Breast epithelium (tissue), 4 donors: ENCODE measurements at regions not wholly inside any gene's neighbourhood (a gene's known extent, or its start where the extent isn't known, plus 50 kb on each side); places are given as distances from the start of the nearest gene placed in this dataset.
"Not testable (repeated sequence)": the region's sequence is repeated elsewhere in the genome, so short reads cannot be mapped to it uniquely, and the experiment has no call there.

ENCODE experiments used
- DNase-seq, 2 donors: peaks; one replicate each; pipeline ENCODE4 v3.0.0-alpha.2; 2019; ENCODE audit warnings: low spot score in 2 of 2
- H3K27ac ChIP-seq, 2 donors: fragments of 200-600 bp; sonication (generic) in 1 of 2; one replicate each; pipeline ENCODE4 v1.5.1; 2016 to 2019; ENCODE audit warnings: mild to moderate bottlenecking in 1 of 2
- H3K27me3 ChIP-seq, 2 donors: fragments of 200-600 bp; sonication (generic) in 1 of 2; one replicate each; pipeline versions ENCODE4 v1.5.1 to v1.6.0; 2017 to 2019; ENCODE audit warnings: control low read depth in 1 of 2, mild to moderate bottlenecking in 1 of 2
- H3K36me3 ChIP-seq: fragments of 200-600 bp; one replicate; pipeline ENCODE4 v1.5.1; 2019
- H3K4me1 ChIP-seq, 2 donors: fragments of 200-600 bp; sonication (generic); one replicate each; pipeline ENCODE4 v1.5.1; 2016 to 2019; ENCODE audit warnings: control low read depth in 1 of 2
- H3K4me3 ChIP-seq, 3 donors: fragments of 200-600 bp; sonication (generic); 1 replicate in 2 of 3; 2 replicates in 1 of 3; pipeline ENCODE4 v1.5.1; 2016 to 2019; ENCODE audit warnings: mild to moderate bottlenecking in 3 of 3, moderate library complexity in 2 of 3
- H3K9me3 ChIP-seq, 2 donors: fragments of 200-600 bp; sonication (generic) in 1 of 2; one replicate each; pipeline ENCODE4 v1.5.1; 2016 to 2019; ENCODE audit warnings: control low read depth in 1 of 2
- POLR2A ChIP-seq: fragments of 450-650 bp; IDR thresholded peaks from one replicate; pipeline ENCODE4 v1.6.1; 2016; ENCODE audit warnings: antibody characterized with exemption, mild to moderate bottlenecking, moderate library complexity
- POLR2AphosphoS5 ChIP-seq, 3 donors: sonication (generic); formaldehyde crosslinking; IDR thresholded peaks; one replicate each; pipeline ENCODE4 v1.6.1; 2017; ENCODE audit warnings: antibody characterized with exemption in 3 of 3
- intact Hi-C: fragments of 100-400 bp; cut with DNase I; formaldehyde crosslinking; loops from one replicate; pipeline ENCODE4 v1.15.1; 2023; ENCODE audit warnings: low total_unique reads
- TF ChIP-seq, protein P1 (sequence below), 3 donors: fragments of 450-650 bp; IDR thresholded peaks; one replicate each; pipeline ENCODE4 v1.5.1; 2016 to 2017; ENCODE audit warnings: antibody characterized with exemption in 3 of 3, mild to moderate bottlenecking in 3 of 3, moderate library complexity in 3 of 3

DNA sequence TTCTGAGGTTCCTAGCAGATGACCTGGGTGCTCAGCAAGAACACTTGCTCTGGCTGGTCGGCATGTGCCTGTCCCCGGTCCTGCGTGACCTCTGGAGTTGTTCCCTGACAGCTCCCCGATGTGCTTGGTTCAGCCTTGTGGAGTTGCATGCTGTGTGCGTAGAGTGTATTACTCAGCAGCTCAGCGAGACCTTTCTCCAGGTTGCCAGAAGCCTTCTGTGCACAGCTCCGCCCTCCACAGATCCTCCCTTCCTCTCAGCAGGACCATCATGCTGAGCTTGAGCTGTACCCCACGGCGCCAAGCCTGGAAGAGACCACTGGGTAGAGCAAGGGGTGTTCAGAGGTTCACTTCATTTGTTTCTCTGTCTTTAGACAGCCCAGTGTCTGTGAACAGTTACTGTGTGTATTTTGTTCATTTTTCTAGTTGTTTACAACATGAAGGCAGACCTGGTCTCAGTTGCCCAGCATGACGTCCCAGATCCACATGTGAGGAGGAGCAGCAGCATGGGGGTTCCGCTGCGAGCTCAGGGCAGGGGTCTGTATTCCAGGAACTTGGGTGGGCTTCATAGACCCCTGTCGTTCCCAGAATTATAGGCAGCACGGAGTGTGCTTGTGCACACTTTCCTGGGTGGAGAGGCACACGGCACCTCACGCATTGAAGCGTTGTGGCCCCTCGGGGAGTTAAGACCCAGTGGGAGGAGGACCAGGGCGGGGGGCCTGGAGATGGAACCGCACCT lies 148.6 kb downstream of the IGLL1 start:
- peaks cover 0 to 3% of the 10 kb centered on the region in 2 donors for H3K9me3 ChIP-seq
- intact Hi-C loops: no loop called here
- no peak for DNase-seq
- no peak overlapping the region for H3K27ac ChIP-seq
- H3K4me1 ChIP-seq: no peaks in the 10 kb centered on the region
- H3K27me3 ChIP-seq: no peaks in the 10 kb centered on the region
- no peak overlapping the region for H3K4me3 ChIP-seq
- no peaks in the 10 kb centered on the region for H3K36me3 ChIP-seq
- no peak for TF ChIP-seq POLR2AphosphoS5 (IDR thresholded peaks at IDR 0.05)
- TF ChIP-seq, protein P1, sequence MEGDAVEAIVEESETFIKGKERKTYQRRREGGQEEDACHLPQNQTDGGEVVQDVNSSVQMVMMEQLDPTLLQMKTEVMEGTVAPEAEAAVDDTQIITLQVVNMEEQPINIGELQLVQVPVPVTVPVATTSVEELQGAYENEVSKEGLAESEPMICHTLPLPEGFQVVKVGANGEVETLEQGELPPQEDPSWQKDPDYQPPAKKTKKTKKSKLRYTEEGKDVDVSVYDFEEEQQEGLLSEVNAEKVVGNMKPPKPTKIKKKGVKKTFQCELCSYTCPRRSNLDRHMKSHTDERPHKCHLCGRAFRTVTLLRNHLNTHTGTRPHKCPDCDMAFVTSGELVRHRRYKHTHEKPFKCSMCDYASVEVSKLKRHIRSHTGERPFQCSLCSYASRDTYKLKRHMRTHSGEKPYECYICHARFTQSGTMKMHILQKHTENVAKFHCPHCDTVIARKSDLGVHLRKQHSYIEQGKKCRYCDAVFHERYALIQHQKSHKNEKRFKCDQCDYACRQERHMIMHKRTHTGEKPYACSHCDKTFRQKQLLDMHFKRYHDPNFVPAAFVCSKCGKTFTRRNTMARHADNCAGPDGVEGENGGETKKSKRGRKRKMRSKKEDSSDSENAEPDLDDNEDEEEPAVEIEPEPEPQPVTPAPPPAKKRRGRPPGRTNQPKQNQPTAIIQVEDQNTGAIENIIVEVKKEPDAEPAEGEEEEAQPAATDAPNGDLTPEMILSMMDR (IDR thresholded peaks at IDR 0.05): no peak
- TF ChIP-seq POLR2A: no peak

DNA sequence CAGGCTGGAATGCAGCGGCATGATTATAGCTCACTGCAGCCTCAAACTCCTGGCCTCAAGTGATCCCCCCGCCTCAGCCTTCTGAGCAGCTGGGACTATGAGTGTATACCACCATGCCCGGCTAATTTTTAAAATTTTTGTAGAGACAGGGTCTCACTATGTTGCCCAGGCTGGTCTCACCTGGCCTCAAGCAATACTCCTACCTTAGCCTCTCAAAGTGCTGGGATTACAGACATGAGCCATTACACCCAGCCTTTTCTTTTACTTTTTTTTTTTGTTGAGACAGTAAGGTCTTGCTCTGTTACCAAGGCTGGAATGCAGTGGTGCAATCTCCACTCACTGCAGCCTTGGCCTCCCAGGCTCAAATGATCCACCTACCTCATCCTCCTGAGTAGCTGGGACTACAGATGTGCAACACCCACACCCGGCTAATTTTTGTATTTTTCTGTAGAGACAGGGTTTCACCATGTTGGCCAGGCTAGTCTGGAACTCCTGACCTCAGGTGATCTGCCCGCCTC lies 155.5 kb downstream of the IGLL1 start:
- H3K27me3 ChIP-seq, H3K27ac ChIP-seq, H3K9me3 ChIP-seq, H3K4me1 ChIP-seq, H3K4me3 ChIP-seq, intact Hi-C loops, H3K36me3 ChIP-seq, DNase-seq: not testable (repeated sequence)

DNA sequence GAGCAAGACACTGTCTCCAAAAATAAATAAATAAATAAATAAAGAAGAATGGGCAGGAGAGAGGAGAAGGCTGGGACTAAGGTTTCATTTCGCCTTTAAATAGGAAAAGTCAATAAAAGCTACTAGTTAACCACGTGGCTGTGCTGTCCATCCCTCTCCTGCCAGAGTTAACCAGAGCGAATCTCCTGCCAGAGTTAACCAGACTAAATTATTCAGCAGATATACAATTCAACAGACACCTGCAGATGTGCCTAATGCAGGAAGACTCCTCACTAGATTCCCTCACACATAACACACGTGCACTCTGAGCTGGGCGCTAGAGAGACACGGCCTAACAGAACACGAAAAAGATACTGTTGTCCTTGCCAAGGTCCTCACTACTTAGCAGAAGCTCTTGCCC lies 156.1 kb downstream of the IGLL1 start:
- H3K4me3 ChIP-seq: no peak overlapping the region
- no peak overlapping the region for H3K27ac ChIP-seq
- H3K36me3 ChIP-seq: no peaks in the 10 kb centered on the region
- H3K27me3 ChIP-seq: no peaks in the 10 kb centered on the region
- intact Hi-C loops: no loop called here
- H3K4me1 ChIP-seq: no peaks in the 10 kb centered on the region
- DNase-seq: no peak
- TF ChIP-seq, protein P1 (IDR thresholded peaks at IDR 0.05): no peak
- TF ChIP-seq POLR2A (no peak), POLR2AphosphoS5 (IDR thresholded peaks at IDR 0.05) (no peak)
- H3K9me3 ChIP-seq: peaks cover 0 to 3% of the 10 kb centered on the region in 2 donors

DNA sequence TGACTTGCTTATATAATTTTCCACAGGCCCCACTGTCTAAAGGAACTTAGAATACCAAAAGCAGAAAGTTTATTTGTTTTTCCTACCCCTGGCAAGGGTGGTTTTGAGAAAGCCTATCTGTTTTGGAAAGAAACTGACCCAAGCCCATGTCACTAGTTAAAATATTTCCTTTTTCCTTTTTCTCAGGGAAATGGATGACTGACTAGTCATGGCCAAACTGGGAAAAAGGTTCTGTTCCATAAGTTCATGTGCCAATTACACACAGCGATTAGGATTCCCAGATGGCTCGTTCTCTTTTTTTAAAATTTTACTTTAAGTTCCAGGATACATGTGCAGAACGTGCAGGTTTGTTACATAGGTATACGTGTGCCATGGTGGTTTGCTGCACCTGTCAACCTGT lies 157.8 kb downstream of the IGLL1 start:
- H3K4me3 ChIP-seq, H3K27me3 ChIP-seq, H3K4me1 ChIP-seq, H3K36me3 ChIP-seq, intact Hi-C loops, H3K9me3 ChIP-seq, DNase-seq, H3K27ac ChIP-seq: not testable (repeated sequence)

DNA sequence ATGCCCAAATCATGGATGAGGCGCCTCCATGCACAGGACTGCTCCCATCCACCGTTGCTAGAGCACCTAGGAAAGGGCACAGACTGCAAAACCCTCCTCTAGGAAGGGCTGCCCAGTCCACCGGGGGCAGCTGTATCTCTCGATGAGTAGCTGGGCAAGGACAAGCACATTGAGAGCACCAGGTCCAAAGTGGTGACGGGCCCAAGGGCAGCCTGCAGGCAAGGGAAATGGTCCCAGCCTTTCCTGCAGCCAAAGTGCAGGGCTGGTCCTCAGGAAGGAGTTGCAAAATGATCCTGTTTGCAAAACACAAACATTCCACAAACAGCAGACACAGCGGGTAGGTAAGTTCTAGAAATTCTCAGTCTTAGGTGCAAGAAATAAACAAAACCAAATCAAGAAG lies 158.8 kb downstream of the IGLL1 start:
- H3K36me3 ChIP-seq, H3K27ac ChIP-seq, intact Hi-C loops, DNase-seq, H3K27me3 ChIP-seq, H3K4me3 ChIP-seq, H3K4me1 ChIP-seq, H3K9me3 ChIP-seq: not testable (repeated sequence)

DNA sequence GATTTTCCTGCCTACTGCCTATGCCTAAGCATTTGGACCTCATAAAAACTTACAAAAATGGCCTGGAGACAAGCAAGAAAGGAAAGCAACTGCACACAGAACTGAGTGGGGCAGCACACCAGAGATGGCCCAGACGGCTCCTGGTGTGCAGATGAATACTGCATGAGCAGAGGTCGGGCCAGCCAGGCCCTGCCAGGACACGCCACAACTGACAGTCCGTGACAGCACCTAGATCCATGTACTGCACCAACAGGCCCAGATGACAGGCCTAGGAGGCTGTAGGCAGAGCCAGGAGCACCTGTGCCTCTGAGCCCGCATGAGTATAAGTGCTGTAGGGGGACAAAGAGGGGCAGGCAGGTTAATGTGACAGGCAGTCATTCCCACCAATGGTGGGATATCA lies 160.2 kb downstream of the IGLL1 start:
- no peaks in the 10 kb centered on the region for H3K36me3 ChIP-seq
- intact Hi-C loops: no loop called here
- no peak overlapping the region for H3K27ac ChIP-seq
- H3K4me1 ChIP-seq: no peaks in the 10 kb centered on the region
- TF ChIP-seq POLR2AphosphoS5 (IDR thresholded peaks at IDR 0.05): no peak
- no peak for TF ChIP-seq POLR2A
- TF ChIP-seq, protein P1 (IDR thresholded peaks at IDR 0.05): no peak
- no peaks in the 10 kb centered on the region for H3K9me3 ChIP-seq
- H3K27me3 ChIP-seq: no peaks in the 10 kb centered on the region
- H3K4me3 ChIP-seq: no peak overlapping the region
- no peak for DNase-seq

DNA sequence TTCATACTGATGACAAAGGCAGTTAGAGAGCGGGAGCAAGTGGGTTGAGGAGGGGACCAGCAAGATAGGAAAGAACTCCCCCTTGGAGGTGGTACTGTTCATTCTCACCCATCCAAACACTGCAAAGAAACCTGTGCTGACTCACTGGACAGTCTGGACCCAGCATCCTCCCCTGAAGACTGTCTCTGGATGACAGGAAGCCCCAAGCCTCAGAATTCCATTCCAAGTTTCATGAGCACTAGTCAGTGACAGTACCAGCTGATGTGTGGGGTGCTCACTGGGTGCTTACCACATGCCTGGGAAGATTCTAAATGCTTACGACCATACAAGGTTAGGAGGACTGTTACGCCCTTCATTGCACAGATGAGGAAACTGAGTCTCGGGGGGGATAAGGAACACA lies 160.9 kb downstream of the IGLL1 start:
- Histone ChIP-seq H3K4me1 (no peaks in the 10 kb centered on the region), H3K4me3 (no peak overlapping the region), H3K27ac (no peak overlapping the region), H3K9me3 (no peaks in the 10 kb centered on the region), H3K36me3 (no peaks in the 10 kb centered on the region), H3K27me3 (no peaks in the 10 kb centered on the region)
- DNase-seq: no peak
- intact Hi-C loops: no loop called here
- TF ChIP-seq POLR2A (no peak), POLR2AphosphoS5 (IDR thresholded peaks at IDR 0.05) (no peak)
